Right lobe of liver (tissue), 4 donors: ENCODE measurements at regions not wholly inside any gene's neighbourhood (a gene's known extent, or its start where the extent isn't known, plus 50 kb on each side); places are given as distances from the start of the nearest gene placed in this dataset.

ENCODE experiments used
- POLR2A ChIP-seq: fragments of 450-650 bp; IDR thresholded peaks from one replicate; pipeline ENCODE4 v1.6.1; 2017; ENCODE audit warnings: antibody characterized with exemption, mild to moderate bottlenecking
- TF ChIP-seq, protein P1 (sequence below), 4 donors: fragments of 200-600 bp in 3 of 4; fragments of 450-650 bp in 1 of 4; IDR thresholded peaks; one replicate each; pipeline versions ENCODE4 v1.5.1 to v1.8.0; 2016 to 2022; ENCODE audit warnings: antibody characterized with exemption in 4 of 4, mild to moderate bottlenecking in 2 of 4
- donor health status: DM: no; HTN: no; CAD: no.
- donor health status: DM: no; HTN: no; CAD: no.
- donor health status: DM: no; HTN: yes; CAD: no.

- TF ChIP-seq, protein P1, sequence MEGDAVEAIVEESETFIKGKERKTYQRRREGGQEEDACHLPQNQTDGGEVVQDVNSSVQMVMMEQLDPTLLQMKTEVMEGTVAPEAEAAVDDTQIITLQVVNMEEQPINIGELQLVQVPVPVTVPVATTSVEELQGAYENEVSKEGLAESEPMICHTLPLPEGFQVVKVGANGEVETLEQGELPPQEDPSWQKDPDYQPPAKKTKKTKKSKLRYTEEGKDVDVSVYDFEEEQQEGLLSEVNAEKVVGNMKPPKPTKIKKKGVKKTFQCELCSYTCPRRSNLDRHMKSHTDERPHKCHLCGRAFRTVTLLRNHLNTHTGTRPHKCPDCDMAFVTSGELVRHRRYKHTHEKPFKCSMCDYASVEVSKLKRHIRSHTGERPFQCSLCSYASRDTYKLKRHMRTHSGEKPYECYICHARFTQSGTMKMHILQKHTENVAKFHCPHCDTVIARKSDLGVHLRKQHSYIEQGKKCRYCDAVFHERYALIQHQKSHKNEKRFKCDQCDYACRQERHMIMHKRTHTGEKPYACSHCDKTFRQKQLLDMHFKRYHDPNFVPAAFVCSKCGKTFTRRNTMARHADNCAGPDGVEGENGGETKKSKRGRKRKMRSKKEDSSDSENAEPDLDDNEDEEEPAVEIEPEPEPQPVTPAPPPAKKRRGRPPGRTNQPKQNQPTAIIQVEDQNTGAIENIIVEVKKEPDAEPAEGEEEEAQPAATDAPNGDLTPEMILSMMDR (IDR thresholded peaks at IDR 0.05): no peak
- TF ChIP-seq POLR2A: no peak
These were observed 177.2 kb downstream of the KCNA5 start for GRCh38 chr12:5220835-5221234.
